Prostate gland (tissue), 2 donors: ENCODE measurements at regions not wholly inside any gene's neighbourhood (a gene's known extent, or its start where the extent isn't known, plus 50 kb on each side); places are given as distances from the start of the nearest gene placed in this dataset.

Experiments used
- POLR2A ChIP-seq: fragments of 450-650 bp; IDR thresholded peaks from one replicate; pipeline ENCODE4 v1.6.1; 2016; ENCODE audit warnings: antibody characterized with exemption, mild to moderate bottlenecking
- POLR2AphosphoS5 ChIP-seq: sonication (generic); formaldehyde crosslinking; IDR thresholded peaks from one replicate; pipeline ENCODE4 v1.6.1; 2017; ENCODE audit warnings: antibody characterized with exemption
- TF ChIP-seq, protein P1 (sequence below), 4 experiments: fragments of 200-600 bp in 2 of 4; fragments of 450-650 bp in 2 of 4; sonication (generic) in 2 of 4; IDR thresholded peaks; 1 replicate in 3 of 4; 2 replicates in 1 of 4; pipeline ENCODE4 v1.5.1; 2016 to 2019; ENCODE audit warnings: antibody characterized with exemption in 4 of 4, mild to moderate bottlenecking in 2 of 4, moderate library complexity in 2 of 4

DNA sequence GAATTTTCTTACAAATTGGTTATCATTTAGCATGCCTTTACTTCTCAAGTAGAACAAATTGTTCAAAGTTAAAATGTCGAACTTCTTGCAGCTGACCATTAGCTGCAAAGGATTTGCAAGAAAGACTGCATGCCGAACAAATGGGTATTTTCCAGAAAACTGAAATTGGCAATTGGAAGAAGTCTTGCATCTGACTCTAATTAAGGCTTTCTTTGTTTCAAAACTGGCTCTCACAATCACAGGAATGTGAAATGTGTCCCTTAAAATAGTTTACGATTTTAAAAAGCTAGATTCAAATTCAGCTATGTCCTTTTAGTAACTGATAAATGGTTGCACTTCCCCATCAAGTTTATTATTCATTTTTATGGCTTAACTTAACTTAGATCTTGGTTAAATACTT, 207.9 kb downstream of the ARL4A start:
- TF ChIP-seq, protein P1, sequence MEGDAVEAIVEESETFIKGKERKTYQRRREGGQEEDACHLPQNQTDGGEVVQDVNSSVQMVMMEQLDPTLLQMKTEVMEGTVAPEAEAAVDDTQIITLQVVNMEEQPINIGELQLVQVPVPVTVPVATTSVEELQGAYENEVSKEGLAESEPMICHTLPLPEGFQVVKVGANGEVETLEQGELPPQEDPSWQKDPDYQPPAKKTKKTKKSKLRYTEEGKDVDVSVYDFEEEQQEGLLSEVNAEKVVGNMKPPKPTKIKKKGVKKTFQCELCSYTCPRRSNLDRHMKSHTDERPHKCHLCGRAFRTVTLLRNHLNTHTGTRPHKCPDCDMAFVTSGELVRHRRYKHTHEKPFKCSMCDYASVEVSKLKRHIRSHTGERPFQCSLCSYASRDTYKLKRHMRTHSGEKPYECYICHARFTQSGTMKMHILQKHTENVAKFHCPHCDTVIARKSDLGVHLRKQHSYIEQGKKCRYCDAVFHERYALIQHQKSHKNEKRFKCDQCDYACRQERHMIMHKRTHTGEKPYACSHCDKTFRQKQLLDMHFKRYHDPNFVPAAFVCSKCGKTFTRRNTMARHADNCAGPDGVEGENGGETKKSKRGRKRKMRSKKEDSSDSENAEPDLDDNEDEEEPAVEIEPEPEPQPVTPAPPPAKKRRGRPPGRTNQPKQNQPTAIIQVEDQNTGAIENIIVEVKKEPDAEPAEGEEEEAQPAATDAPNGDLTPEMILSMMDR (IDR thresholded peaks at IDR 0.05), result no peak
- no peak for TF ChIP-seq POLR2AphosphoS5
- no peak for TF ChIP-seq POLR2A
